H7 (cell line): ENCODE measurements at regions not wholly inside any gene's neighbourhood (a gene's known extent, or its start where the extent isn't known, plus 50 kb on each side); places are given as distances from the start of the nearest gene placed in this dataset.

Experiments
- DNase-seq: peaks from one replicate; pipeline ENCODE4 v3.0.0; 2012
- H3K27me3 ChIP-seq: 2 replicates; pipeline ENCODE4 v1.6.0; 2011; ENCODE audit warnings: mild to moderate bottlenecking, low read length; ENCODE audit not compliant: control insufficient read depth, insufficient read depth
- H3K36me3 ChIP-seq: replicated peaks from 2 replicates; pipeline ENCODE4 v1.5.1; 2011; ENCODE audit warnings: low read length; ENCODE audit not compliant: control insufficient read depth, insufficient read depth
- H3K4me3 ChIP-seq: 2 replicates; pipeline ENCODE4 v1.5.1; 2011; ENCODE audit warnings: low read depth, mild to moderate bottlenecking, control low read depth, low read length, moderate library complexity; ENCODE audit not compliant: insufficient read depth

DNA sequence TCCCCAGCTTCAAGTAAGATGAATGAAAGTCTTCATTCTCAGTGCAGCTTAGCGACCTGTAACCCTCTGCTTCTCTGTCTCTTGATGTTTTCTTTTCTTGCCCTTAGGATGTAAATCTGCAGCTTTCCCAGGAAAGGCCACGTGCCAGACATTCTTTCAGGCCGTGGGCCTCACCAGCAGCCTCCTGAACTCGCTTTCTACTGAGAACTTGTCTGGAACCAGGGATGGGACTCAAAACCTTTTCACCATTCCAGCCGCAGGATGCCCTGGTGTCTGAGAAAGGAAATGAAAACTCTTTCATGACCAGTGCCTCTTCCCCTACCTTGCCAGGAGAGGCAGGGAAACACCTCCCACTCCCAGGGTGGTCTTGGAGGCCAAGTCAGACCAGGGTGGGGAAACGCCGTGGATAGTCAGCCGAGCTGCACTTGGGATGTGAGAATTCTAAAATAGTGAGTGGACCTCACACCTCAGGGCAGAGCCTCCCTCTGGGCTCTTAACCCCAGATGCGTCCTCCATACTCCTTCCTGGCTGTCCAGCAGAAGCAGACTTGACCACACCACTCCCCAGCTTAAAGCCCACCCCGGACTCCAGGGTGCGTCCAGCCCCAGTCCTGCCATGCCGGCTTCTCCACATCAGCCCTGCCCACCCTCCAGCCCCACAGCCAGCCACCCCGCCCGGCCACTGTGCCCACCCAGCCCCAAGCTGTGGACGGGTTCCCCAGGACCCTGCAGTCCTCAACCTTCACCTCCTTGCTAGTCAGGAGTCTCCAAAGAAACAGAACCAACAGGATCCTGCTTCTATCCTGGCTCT, 115.5 kb downstream of the TWIST2 start:
- Histone ChIP-seq H3K36me3 (no peaks in the 10 kb centered on the region), H3K4me3 (no peak overlapping the region), H3K27me3 (no peaks in the 10 kb centered on the region; the same call in 1 of the 2 replicates)
- DNase-seq: no peak

DNA sequence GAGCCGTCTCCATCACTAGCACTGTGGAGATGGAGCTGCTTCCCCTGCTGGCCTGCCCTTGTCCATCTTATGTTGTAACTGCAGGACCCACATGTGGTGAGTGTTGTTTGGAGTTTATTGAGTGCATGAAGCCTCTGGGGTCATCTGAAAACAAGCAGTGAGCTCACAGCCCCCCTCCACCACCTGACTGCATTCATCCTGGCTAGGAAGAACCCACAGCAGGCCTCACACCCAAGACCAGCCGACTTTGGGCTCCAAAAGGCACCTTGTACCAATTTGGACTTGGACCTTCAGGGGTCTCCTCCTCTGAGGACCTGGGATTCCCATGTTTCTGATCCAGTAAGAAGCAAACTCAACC, 116.1 kb downstream of the TWIST2 start:
- H3K27me3 ChIP-seq: no peaks in the 10 kb centered on the region; the same call in 1 of the 2 replicates
- H3K36me3 ChIP-seq: no peaks in the 10 kb centered on the region
- DNase-seq: no peak
- H3K4me3 ChIP-seq: no peak overlapping the region

- DNase-seq: no peak
- Histone ChIP-seq H3K4me3 (no peak overlapping the region), H3K36me3 (no peaks in the 10 kb centered on the region), H3K27me3 (no peaks in the 10 kb centered on the region; the same call in 1 of the 2 replicates)
These were observed 116.7 kb downstream of the TWIST2 start for GRCh38 chr2:238964544-238965067.

- H3K36me3 ChIP-seq: no peaks in the 10 kb centered on the region
- no peaks in the 10 kb centered on the region; the same call in 1 of the 2 replicates for H3K27me3 ChIP-seq
- no peak overlapping the region for H3K4me3 ChIP-seq
- DNase-seq: peak; percentile 14
These were observed 117.6 kb downstream of the TWIST2 start for GRCh38 chr2:238965371-238966071.

DNA sequence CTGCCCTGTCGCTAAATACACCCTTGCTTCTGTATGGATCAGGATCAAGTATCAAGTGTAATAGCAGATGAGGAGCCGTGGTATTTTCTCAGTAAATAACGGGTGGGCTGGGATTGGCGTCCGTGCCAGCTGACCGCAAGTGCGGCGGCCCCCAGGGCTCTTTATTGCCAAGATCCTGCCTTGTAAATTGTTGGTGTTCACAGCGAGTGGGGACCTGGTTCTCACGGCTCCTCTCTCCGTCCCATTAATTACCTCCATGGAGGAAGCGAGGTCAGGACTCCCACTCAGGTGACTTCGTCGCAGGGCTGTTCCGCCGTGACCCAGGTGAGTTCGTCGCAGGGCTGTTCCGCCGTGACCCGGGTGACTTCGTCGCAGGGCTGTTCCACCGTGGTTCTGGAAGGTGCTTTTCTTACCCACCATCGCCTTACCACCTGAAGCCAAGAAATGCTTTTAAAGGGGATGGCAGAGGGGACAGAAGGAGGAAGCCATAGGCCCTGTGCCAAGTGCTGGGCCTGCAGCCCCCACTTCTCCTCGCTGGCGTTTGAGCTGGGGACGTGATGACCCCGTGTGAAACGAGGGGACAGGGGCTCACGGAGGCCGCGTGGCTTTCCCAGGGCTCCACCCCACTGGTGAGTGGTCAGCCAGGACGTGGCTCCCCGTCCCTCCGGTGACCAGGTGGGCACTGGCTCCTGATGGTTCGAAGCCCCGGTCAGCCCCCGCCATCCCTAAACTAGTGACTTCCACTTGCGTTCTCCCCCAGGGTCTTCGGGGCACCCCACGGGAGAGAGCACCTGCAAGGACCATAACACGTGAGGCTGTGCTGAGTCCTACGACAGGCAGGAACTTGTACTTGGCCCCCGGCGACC, 118.4 kb downstream of the TWIST2 start:
- Histone ChIP-seq H3K27me3 (no peaks in the 10 kb centered on the region; the same call in none of the 2 replicates), H3K36me3 (no peaks in the 10 kb centered on the region)

DNA sequence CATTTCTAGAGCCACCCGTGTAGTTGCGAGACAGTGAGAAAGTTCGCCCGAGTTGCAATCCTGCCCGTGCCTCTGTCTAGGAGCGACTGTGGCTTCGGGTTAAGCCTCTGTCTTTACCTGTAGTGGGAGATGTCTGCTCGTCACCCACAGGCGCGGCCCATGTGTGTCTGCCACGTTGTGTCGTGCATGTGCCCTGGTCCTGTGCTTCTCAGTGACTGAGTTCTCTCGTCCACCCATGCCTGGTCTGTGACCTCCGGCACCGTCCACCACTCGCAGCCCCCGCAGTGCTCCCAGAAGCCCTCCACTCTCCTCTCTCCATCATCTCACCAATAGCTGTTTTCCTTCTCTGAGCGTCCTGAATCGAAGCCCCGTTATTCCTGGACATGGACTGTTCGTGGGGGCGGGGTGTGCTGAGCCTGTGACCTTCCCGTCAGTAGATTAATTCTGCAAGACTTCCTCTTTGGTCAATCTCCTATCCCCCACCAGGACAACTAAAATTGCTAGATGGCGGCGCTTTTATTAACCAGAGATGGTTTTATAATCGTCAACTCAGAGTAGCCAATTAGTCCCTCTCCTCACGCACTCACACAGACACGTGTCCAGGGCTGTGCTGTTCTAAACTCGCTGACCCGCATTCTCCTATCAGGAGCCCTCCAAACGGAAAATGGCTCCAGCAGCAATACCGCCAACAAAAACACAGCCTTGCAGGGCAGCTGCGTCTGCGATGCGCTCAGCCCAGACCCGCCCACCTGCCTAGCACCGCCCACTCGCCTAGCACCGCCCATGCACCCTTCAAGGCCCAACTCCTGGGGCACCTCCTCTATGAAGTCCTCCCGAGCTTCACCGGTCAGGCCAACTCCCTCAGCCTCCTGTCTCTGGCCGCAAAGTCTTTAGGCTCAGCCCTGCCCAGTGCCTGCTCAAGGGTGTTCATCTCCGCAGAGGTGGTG, 119.4 kb downstream of the TWIST2 start:
- peak; percentile 79 for DNase-seq
- Histone ChIP-seq H3K4me3 (no peak overlapping the region), H3K27me3 (no peaks in the 10 kb centered on the region; the same call in none of the 2 replicates), H3K36me3 (no peaks in the 10 kb centered on the region)

More for the DNA sequence above, 118.4 kb downstream of the TWIST2 start:
- no peak overlapping the region for H3K4me3 ChIP-seq
- no peak for DNase-seq

DNA sequence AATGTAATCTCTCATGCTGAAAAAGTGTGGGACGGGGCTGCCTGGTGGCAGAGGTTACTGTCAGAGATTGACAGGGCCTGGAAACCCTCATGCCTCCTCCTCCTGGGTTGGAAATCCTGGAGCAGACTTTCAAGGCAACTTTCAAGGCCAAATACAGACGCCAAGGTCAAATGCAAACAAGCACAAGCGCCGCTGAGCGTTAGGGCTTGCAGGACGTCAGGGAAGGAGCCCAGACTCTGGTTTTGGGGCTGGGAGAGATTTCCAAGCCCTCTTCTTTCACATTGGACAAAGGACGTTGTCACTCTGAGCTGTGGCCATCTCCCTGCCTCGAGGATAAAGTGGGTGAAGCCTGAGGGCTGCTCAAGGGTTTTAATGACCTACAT, 120.1 kb downstream of the TWIST2 start:
- Histone ChIP-seq H3K27me3 (no peaks in the 10 kb centered on the region; the same call in none of the 2 replicates), H3K36me3 (no peaks in the 10 kb centered on the region), H3K4me3 (no peak overlapping the region)
- no peak for DNase-seq

- Histone ChIP-seq H3K4me3 (no peak overlapping the region), H3K27me3 (no peaks in the 10 kb centered on the region; the same call in none of the 2 replicates), H3K36me3 (no peaks in the 10 kb centered on the region)
- peak; percentile 29 for DNase-seq
These were observed 120.9 kb downstream of the TWIST2 start for GRCh38 chr2:238968616-238969384.

- no peak for DNase-seq
- no peak overlapping the region for H3K4me3 ChIP-seq
- H3K27me3 ChIP-seq: no peaks in the 10 kb centered on the region; the same call in 1 of the 2 replicates
- H3K36me3 ChIP-seq: no peaks in the 10 kb centered on the region
These were observed 122.0 kb downstream of the TWIST2 start for GRCh38 chr2:238969857-238970256.

DNA sequence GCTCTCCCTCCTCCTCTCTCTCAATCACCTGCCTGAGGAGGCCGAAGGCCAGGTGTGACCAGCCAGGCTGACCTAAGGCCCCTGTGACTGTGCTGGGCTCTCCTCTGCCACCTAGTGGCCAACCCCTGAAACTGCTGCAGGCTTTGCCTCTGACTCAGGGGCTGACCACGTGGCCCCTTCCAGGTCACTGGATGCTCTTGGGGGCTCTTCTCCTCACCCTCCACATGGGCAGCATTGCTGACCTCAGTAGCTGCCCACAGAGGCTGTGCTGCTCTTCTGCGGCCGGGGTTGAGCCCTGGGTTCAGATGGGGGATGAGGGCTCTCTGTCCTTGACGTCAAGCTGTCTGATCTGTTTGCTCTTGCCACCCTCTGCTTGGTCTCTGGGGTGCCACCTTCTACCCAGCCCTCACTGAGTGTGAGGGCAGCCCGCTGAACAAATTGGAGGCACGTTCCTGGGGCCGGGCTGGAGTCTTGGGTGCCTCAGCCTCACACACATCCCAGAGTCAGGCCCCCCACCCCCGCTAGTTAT, 122.7 kb downstream of the TWIST2 start:
- no peaks in the 10 kb centered on the region; the same call in 1 of the 2 replicates for H3K27me3 ChIP-seq
- H3K36me3 ChIP-seq: no peaks in the 10 kb centered on the region
- H3K4me3 ChIP-seq: no peak overlapping the region
- peak; percentile 90 for DNase-seq

DNA sequence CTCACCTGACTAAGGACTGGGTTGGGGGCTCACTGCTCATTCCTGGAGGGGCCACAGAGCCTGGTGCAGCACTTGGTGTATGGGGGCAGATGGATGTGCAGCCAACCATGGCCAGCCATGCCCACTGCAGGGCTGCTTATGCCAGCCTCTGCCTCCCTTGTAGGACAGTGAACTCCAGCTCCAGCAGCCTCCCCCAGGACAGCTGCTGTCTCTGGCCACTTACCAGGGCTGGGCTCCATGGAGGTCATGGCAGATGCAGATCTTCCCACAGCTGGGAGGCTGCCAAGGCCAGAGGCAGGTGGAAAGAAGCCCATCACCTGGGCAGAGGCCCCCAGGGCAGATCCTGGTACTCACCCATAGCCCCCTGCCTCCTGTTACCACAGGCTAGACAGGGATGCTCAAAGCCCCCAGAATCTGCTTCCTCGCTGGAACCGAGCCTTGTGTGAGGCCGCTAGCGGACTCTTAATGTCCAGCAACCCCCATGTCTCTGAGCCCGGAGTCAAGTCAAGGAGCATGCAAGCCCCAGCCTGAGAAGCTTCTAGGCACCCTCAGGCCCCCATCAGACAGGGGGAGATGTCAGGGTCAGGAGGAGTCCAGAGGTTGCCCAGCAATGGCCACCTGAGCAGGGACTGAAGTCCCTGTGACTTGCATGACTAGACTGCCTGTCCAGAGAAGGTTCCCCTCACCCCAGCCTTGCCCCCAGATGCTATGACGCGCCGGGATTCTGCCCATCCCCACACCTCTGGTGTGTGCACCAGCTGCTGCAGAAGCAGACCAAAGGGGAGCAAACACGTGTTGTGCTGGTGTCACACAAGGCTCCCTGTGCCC, 123.6 kb downstream of the TWIST2 start:
- H3K36me3 ChIP-seq: no peaks in the 10 kb centered on the region
- no peaks in the 10 kb centered on the region; the same call in 1 of the 2 replicates for H3K27me3 ChIP-seq
- no peak overlapping the region for H3K4me3 ChIP-seq
- DNase-seq: no peak

DNA sequence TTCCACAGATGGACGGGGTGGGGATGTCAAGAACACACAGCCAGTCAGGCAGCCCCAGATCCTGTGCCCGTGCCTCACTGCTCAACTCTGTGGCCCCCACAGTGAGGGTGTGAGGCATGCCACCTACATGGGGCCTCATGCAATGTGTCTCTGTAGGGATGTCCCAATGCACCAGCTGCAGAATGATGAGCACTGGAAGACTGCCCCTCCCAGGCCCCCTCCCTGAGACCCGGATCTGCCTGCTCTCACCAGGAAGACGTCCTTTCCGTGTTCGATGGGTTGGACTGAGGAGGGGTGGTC, 124.2 kb downstream of the TWIST2 start:
- no peaks in the 10 kb centered on the region; the same call in 1 of the 2 replicates for H3K27me3 ChIP-seq
- H3K4me3 ChIP-seq: no peak overlapping the region
- no peak for DNase-seq
- no peaks in the 10 kb centered on the region for H3K36me3 ChIP-seq
